Activated CD8-positive, alpha-beta T cell treated with anti-CD3 and anti-CD28 coated beads, Interleukin-2, amount 10 ng/mL, durations not matched to agents 7 days and 5 days (primary cell): ENCODE measurements at regions not wholly inside any gene's neighbourhood (a gene's known extent, or its start where the extent isn't known, plus 50 kb on each side); places are given as distances from the start of the nearest gene placed in this dataset.

Experiments used
- ATAC-seq: fragments of 150-1000 bp; cut with Tn5 transposase; one replicate; pipeline ENCODE4 v1.10.0; 2021; ENCODE audit warnings: moderate library complexity
- CTCF ChIA-PET: fragments of 350-600 bp; sonication (Branson Sonifier 250); formaldehyde crosslinking; loops from one replicate; lab custom pipeline; 2021; ENCODE audit warnings: antibody characterized with exemption; lab: Charles Lee
- POLR2A ChIA-PET: fragments of 350-600 bp; sonication (Branson Sonifier 250); formaldehyde crosslinking; loops from one replicate; lab custom pipeline; 2021; ENCODE audit warnings: antibody characterized with exemption; lab: Charles Lee
- DNase-seq: peaks from one replicate; pipeline ENCODE4 v3.0.0-alpha.2; 2020
- H3K27ac Mint-ChIP-seq: one replicate; pipeline ENCODE4 v1.8.0; 2021; ENCODE audit warnings: mild to moderate bottlenecking, mixed read lengths
- H3K27me3 Mint-ChIP-seq: one replicate; pipeline ENCODE4 v1.8.0; 2021; ENCODE audit warnings: low read depth, mixed read lengths
- H3K36me3 Mint-ChIP-seq: one replicate; pipeline ENCODE4 v1.8.0; 2021; ENCODE audit warnings: low read depth, mixed read lengths
- H3K4me1 Mint-ChIP-seq: one replicate; pipeline ENCODE4 v1.8.0; 2021; ENCODE audit warnings: low read depth, mixed read lengths
- H3K4me3 Mint-ChIP-seq: one replicate; pipeline ENCODE4 v1.8.0; 2021; ENCODE audit warnings: mild to moderate bottlenecking, mixed read lengths
- H3K9me3 Mint-ChIP-seq: one replicate; pipeline ENCODE4 v1.8.0; 2022; ENCODE audit warnings: mixed read lengths; ENCODE audit not compliant: insufficient read depth

- no peaks in the 10 kb centered on the region for H3K9me3 Mint-ChIP-seq
- CTCF ChIA-PET: no interaction called here
- H3K4me3 Mint-ChIP-seq: no peak overlapping the region
- H3K36me3 Mint-ChIP-seq: no peaks in the 10 kb centered on the region
- no peaks in the 10 kb centered on the region for H3K4me1 Mint-ChIP-seq
- ATAC-seq: no peak
- H3K27me3 Mint-ChIP-seq: no peaks in the 10 kb centered on the region
- DNase-seq: no peak
- POLR2A ChIA-PET: no interaction called here
- no peak overlapping the region for H3K27ac Mint-ChIP-seq
Observed at GRCh38 chr11:32485733-32486132, 50.4 kb upstream of the WT1 start.
